ENCODE measurements at regions not wholly inside any gene's neighbourhood (a gene's known extent, or its start where the extent isn't known, plus 50 kb on each side); places are given as distances from the start of the nearest gene placed in this dataset.
"Not testable (repeated sequence)": the region's sequence is repeated elsewhere in the genome, so short reads cannot be mapped to it uniquely, and the experiment has no call there.

DNA sequence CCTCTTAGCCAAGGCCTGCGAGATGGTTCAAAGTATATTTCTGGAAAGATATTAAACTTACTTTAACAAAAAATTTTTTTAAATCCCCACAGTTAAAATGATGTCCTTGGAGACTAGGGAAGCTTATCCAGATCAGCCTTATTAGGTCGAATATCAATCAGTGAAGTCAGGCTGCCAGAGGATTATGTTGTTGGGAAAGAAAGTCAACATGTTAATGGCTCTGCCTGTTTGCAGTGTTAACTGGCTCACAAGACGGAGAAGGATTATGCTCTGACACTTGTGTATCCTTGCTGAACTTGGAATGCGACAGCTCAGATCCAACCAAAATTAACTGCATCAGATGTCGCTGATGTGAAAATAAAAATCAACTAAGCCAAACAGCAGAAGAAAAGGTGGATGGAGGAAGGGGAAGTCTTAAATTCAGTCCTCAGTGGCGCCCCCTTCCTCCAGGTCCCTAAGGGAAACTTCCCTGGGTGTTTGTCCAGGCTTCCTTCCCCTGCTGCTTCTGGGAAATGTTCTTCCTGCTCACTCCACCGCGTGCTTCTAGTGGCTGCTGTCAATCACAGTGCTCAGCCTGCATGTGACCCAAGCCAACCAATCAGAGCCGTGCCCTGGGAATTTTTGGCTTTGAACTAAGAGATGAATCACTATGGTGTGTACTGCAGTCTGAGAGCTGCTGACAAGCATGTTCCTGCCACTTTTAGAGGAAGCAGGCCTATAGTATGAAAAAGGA is 690.4 kb upstream of the NRP1 start:
- no peaks in the 10 kb centered on the region for H3K4me1 Mint-ChIP-seq
- no peaks in the 10 kb centered on the region for H3K27me3 Mint-ChIP-seq
- H3K9me3 Mint-ChIP-seq, result peaks cover 2 to 5% (median 4%) of the 10 kb centered on the region in 3 donors
- no peak overlapping the region for H3K4me3 Mint-ChIP-seq
- no peak overlapping the region for H3K27ac Mint-ChIP-seq
- no peaks in the 10 kb centered on the region for H3K36me3 Mint-ChIP-seq

DNA sequence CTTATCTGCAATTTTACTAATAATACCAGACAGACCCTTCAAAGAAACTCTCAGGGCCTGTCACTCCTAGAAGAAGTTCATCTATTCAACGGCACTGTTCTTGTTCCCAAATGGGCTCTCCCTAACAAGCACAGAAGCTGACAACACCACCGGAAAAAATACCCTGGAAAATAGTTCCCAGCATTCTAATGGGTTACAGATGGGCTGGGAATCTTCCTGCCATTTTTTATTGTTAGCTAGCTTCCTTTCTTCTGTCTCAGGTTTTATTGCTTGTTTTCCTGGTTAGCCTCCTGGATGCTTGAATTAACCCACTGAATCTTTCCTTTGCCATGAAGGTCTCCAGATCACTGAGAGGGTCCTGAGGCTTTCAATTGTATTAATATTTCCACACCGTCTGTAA is 689.8 kb upstream of the NRP1 start:
- no peaks in the 10 kb centered on the region for H3K4me1 Mint-ChIP-seq
- no peak overlapping the region for H3K4me3 Mint-ChIP-seq
- no peak overlapping the region for H3K27ac Mint-ChIP-seq
- no peaks in the 10 kb centered on the region for H3K36me3 Mint-ChIP-seq
- H3K27me3 Mint-ChIP-seq, result no peaks in the 10 kb centered on the region
- peaks cover 2 to 5% (median 4%) of the 10 kb centered on the region in 3 donors for H3K9me3 Mint-ChIP-seq

DNA sequence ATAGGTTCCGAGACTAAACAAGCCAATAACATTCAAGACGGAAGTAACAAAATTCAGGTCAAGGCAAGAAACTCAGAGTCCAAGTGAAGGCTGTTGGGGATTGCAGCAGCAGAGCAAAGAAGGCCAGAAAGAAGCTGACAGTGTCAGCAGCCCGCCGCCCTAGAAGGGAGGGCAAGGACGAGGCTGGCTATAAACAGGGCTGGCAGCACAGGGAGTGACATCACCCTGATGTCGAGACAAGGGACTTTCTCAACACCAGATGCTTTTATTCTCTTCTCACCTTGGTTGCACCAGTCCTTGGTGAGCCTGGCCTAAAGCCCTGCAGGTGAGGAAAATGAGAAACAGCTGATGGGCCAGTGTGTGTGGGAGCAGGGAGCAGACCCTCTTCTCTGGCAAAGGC is 687.7 kb upstream of the NRP1 start:
- Mint-ChIP-seq H3K4me1 (no peaks in the 10 kb centered on the region), H3K36me3 (no peaks in the 10 kb centered on the region), H3K27me3 (no peaks in the 10 kb centered on the region), H3K4me3 (no peak overlapping the region), H3K27ac (no peak overlapping the region), H3K9me3 (peaks cover 2 to 5% (median 2%) of the 10 kb centered on the region in 3 donors)

DNA sequence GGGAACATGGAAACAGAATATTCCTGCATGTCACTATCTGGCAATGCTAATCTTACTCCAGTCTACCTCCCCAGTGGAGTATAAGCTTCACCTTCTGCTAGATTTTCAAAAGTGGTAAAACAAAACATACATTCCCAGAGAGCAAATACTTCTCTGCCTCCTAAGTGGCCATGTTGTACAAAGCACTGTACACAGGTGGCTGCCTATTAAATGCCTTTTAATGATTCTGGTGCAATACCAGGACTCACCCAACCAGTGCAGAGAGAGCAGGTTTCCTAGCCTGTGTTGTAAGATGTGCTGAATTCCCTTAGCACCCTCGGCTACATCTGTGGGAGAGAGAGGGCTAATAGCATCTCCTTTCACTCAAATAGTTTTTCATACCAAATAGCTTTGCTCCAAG is 684.3 kb upstream of the NRP1 start:
- H3K27ac Mint-ChIP-seq, result no peak overlapping the region
- peaks cover 0 to 5% (median 2%) of the 10 kb centered on the region in 3 donors for H3K9me3 Mint-ChIP-seq
- H3K4me3 Mint-ChIP-seq, result no peak overlapping the region
- H3K36me3 Mint-ChIP-seq, result no peaks in the 10 kb centered on the region
- H3K4me1 Mint-ChIP-seq, result no peaks in the 10 kb centered on the region
- H3K27me3 Mint-ChIP-seq, result no peaks in the 10 kb centered on the region

DNA sequence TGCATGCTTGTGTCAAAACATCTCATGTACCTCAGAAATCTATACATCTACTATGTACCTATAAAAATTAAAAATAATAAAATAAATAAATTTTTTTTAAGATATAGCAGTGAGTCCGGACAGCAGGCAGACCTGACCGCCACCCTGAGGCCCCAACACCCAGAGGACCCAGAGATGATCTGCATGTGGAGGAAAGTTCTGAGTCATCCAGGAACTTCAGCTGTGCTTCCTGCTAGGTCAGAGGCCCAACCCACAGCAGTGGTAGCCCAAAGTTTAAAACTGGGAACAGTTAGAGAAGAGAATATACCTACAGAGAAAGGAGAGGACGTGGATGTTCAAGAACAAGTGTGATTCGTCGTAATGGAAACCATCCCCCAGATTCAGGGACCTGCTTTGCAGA is 683.7 kb upstream of the NRP1 start:
- Mint-ChIP-seq H3K36me3 (no peaks in the 10 kb centered on the region), H3K27ac (no peak overlapping the region), H3K27me3 (no peaks in the 10 kb centered on the region), H3K4me3 (no peak overlapping the region), H3K4me1 (no peaks in the 10 kb centered on the region), H3K9me3 (peaks cover 0 to 5% (median 2%) of the 10 kb centered on the region in 3 donors)

DNA sequence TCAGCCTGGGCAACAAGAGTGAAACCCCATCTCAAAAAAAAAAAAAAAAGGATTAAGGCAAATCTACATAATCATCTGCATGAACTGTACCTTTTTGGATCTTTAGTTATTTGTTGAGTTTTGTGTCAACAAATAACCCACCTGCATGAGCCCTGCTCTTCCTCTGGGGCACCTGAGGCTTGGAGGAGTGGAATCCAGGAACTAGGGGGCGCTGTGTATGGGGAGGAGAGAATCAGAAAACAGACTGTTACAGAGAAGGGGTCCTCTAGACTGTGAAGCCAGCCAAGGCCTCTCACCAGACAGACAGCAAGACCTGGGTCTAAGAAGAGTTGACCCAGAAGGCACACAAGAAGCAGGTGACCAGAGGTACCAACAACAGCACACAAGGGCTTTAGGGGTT is 682.8 kb upstream of the NRP1 start:
- Mint-ChIP-seq H3K9me3 (peaks cover 0 to 5% (median 2%) of the 10 kb centered on the region in 3 donors), H3K4me1 (no peaks in the 10 kb centered on the region), H3K4me3 (no peak overlapping the region), H3K27ac (peak overlapping the region in 2 of 3 donors; percentile 76 to 80), H3K27me3 (no peaks in the 10 kb centered on the region), H3K36me3 (no peaks in the 10 kb centered on the region)

DNA sequence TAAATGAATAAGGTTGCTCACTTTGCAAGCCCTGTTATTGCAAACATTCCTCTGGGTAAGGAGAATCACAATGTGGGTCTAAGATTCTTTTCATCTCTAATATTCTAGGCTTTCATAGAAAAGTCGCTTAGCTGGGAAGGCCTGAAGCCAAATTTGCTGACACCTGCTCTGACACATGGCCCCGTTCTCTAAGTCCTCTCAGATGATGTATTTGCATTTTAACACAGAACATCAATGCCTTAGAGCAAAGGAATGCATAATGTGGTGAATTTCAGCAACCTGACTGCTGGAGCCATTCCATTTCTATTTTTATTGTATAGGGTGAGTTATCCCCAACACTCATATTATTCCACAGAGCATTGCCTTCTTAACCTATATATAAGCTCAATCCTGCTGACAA is 682.1 kb upstream of the NRP1 start:
- H3K9me3 Mint-ChIP-seq, result peaks cover 0 to 5% (median 0%) of the 10 kb centered on the region in 3 donors
- H3K36me3 Mint-ChIP-seq, result no peaks in the 10 kb centered on the region
- no peaks in the 10 kb centered on the region for H3K27me3 Mint-ChIP-seq
- no peak overlapping the region for H3K4me3 Mint-ChIP-seq
- no peaks in the 10 kb centered on the region for H3K4me1 Mint-ChIP-seq
- H3K27ac Mint-ChIP-seq, result no peak overlapping the region

DNA sequence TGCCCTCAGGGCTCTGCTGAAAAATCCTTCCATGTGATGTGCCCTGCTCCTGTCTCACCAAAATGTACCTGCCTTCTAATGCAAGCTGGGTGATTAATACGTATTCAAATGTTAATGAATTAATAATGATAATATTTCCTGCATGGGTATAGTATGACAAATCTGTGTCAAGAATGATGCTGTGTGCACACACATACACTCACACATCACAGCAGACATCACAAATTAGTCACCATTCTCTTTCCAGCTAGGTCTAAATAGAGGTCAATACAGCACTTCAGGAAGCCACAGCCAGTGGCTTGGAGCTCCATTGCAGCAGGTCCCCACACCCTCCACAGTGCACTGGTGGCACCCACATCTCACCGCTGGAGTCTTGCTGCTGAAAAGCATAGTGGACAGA is 681.2 kb upstream of the NRP1 start:
- Mint-ChIP-seq H3K27me3 (no peaks in the 10 kb centered on the region), H3K9me3 (peaks cover 0 to 5% (median 0%) of the 10 kb centered on the region in 3 donors), H3K27ac (no peak overlapping the region), H3K36me3 (no peaks in the 10 kb centered on the region), H3K4me1 (no peaks in the 10 kb centered on the region), H3K4me3 (peak overlapping the region in 1 of 4 donors; percentile 30)

DNA sequence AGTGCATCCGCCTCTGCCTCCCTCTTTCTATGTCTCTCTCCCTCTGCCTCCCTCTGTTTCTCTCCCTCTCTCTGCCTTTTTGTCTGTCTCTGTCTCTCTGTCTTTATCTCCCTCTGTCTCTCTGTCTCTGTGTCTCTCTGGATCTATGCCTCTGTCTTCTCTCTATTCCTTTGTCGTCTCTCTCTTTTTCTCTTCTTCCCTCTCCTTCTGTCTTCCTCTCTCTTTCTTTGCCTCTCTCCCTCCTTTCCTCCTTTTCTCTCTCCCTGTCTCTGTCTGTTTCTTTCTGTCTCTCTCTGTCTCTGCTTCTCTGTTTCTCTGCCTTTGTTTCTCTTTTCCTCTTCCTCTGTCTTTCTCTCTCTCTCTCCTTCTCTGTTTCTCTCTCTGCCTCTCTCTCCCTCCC is 678.8 kb upstream of the NRP1 start:
- Mint-ChIP-seq H3K36me3 (no peaks in the 10 kb centered on the region), H3K4me3 (no peak overlapping the region), H3K27me3 (no peaks in the 10 kb centered on the region), H3K9me3 (peaks cover 0 to 5% (median 0%) of the 10 kb centered on the region in 3 donors), H3K4me1 (no peaks in the 10 kb centered on the region), H3K27ac (no peak overlapping the region)

DNA sequence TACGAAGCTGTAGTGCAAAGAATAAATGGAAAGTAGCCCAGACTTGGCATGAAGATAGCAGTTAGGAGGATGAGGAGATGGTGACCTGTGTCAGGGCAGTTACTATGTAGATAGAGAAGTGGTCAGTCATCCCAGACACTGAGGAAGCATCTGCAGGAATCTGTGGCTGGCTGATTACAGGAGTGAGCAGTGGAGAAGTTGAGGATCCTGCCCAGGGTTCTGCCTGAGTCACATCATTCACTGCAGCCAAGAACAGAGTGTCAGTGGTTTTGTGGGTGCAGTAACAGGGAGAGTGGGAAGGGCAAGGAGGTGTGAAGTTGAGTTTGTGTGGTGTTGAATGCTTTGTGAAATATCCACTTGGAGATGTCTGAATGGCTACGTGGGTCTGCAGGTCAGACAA is 676.4 kb upstream of the NRP1 start:
- Mint-ChIP-seq H3K27me3 (no peaks in the 10 kb centered on the region), H3K27ac (no peak overlapping the region), H3K4me1 (no peaks in the 10 kb centered on the region), H3K9me3 (peaks cover 0 to 6% (median 0%) of the 10 kb centered on the region in 3 donors), H3K4me3 (no peak overlapping the region), H3K36me3 (no peaks in the 10 kb centered on the region)

DNA sequence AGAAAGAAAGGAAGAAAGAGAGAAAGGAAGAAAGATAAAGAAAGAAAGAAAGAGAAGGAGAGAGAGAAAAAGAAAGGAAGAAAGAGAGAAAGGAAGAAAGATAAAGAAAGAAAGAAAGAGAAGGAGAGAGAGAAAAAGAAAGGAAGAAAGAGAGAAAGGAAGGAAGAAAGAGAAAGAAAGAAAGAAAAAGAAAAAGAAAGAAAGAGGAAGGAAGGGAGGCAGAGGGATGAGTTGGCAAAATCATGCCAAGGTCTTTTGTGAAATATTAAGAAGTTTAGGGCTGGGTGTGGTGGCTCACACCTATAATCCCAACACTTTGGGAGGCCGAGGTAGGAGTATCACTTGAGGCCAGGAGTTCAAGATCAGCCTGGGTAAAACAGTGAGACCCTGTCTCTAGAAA is 675.8 kb upstream of the NRP1 start:
- H3K9me3 Mint-ChIP-seq, H3K27ac Mint-ChIP-seq, H3K4me3 Mint-ChIP-seq, H3K4me1 Mint-ChIP-seq, H3K27me3 Mint-ChIP-seq, H3K36me3 Mint-ChIP-seq: not testable (repeated sequence)

DNA sequence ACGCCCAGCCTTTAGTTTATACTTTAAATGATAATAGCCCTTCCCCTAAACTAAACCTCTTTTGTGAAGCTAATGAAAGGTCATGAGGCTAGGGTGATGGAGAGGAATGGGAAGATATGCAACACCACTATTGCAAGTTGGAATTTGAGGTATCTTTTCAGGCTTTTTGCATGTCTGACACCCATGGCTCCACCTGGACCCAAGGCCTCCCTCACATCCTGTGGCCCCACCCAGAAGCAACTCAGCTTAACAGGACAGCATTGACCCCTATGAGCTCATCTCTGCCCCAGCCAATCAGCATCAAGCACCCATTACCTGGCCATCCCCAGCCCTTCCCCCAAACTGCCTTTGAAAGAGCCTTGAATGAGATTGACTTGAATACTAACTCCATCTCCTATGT is 674.2 kb upstream of the NRP1 start:
- Mint-ChIP-seq H3K27ac (no peak overlapping the region), H3K4me1 (no peaks in the 10 kb centered on the region), H3K36me3 (no peaks in the 10 kb centered on the region), H3K9me3 (peaks cover 0 to 3% (median 0%) of the 10 kb centered on the region in 3 donors), H3K27me3 (no peaks in the 10 kb centered on the region), H3K4me3 (no peak overlapping the region)

DNA sequence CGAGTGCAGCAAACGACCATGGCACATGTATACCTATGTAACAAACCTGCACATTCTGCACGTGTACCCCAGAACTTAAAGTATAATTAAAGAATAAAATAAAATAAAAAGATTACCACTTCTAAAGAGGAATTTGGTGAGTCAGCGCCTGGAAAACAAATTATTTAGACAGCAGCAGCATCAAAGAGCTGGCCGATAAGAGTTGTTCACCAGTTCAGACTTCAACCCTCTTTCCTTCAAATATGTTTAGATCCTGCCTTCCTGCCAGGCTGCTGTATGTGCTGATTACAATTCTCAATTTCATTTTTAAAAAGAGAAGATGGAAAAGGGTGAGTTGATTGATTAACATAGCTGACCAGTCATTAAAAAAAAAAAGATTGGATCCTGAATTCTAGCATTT is 672.0 kb upstream of the NRP1 start:
- no peaks in the 10 kb centered on the region for H3K27me3 Mint-ChIP-seq
- H3K4me3 Mint-ChIP-seq, result no peak overlapping the region
- no peak overlapping the region for H3K27ac Mint-ChIP-seq
- H3K36me3 Mint-ChIP-seq, result no peaks in the 10 kb centered on the region
- H3K4me1 Mint-ChIP-seq, result no peaks in the 10 kb centered on the region
- H3K9me3 Mint-ChIP-seq, result peaks cover 0 to 4% (median 1%) of the 10 kb centered on the region in 3 donors

DNA sequence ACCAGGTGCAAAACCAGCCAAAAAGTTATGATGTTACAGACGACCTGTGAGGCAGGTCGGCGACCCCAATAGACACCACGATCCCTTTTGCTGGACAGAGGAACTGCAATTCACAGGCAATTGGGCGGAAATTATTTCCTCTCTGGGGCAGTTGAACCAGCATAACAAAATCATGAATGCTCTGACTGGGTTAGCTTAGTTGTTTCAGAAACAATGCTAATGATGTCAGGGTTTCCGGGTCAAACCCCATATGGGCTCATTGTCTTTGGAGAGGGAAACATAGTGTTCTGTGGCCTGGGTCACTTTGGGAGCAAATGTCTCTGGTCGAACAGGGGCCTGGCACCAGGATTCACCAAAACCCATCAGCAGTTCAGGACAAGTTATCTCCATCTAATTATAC is 669.1 kb upstream of the NRP1 start:
- Mint-ChIP-seq H3K9me3 (peaks cover 0 to 4% (median 3%) of the 10 kb centered on the region in 3 donors), H3K4me3 (no peak overlapping the region), H3K27ac (no peak overlapping the region), H3K36me3 (no peaks in the 10 kb centered on the region), H3K4me1 (no peaks in the 10 kb centered on the region), H3K27me3 (no peaks in the 10 kb centered on the region)

DNA sequence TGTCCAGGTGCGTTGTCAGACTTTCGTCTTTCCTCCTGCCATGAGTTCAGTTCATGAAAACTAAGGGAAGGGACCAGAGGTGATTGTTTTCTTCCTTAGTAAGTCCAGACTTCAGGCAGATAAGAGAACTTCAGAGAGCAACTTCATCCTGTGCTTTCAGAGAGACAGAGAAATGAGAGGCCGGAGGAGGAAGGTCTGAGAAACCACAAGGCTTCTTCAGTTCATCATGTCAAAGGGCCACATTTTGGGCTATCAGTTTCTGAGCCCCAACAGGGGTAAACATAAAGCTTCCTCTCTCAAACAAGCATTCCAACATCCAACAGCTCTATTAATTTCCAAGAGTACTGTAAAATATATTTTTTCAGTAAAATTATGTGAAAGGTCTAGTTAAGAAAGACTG is 668.4 kb upstream of the NRP1 start:
- no peak overlapping the region for H3K4me3 Mint-ChIP-seq
- H3K9me3 Mint-ChIP-seq, result peaks cover 0 to 6% (median 4%) of the 10 kb centered on the region in 3 donors

DNA sequence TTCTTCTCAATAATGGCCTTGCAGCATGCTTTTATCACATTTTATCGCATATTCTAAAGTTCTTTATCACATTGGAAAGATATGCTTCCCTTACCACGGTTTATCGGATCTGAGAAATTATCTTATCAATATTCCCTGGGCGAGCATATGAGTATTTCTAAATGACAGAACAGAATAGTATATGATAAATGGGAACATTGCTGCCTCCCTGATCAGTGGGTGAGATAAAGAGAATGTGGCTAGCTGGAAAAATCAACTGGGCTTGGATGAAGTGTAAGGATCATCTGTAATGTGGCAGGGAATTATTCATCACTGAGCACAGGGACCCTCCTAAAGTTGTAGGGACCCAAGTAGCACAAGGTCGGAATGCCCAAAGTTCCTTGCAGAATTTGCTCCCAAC is 667.4 kb upstream of the NRP1 start:
- Mint-ChIP-seq H3K4me3 (no peak overlapping the region), H3K9me3 (peaks cover 0 to 5% (median 4%) of the 10 kb centered on the region in 3 donors), H3K36me3 (no peaks in the 10 kb centered on the region)

More for the DNA sequence above, 668.4 kb upstream of the NRP1 start:
- Mint-ChIP-seq H3K36me3 (no peaks in the 10 kb centered on the region), H3K27ac (no peak overlapping the region), H3K4me1 (no peaks in the 10 kb centered on the region), H3K27me3 (no peaks in the 10 kb centered on the region)

More for the DNA sequence above, 667.4 kb upstream of the NRP1 start:
- Mint-ChIP-seq H3K4me1 (no peaks in the 10 kb centered on the region), H3K27me3 (no peaks in the 10 kb centered on the region), H3K27ac (no peak overlapping the region)
